ENCODE measurements at regions not wholly inside any gene's neighbourhood (a gene's known extent, or its start where the extent isn't known, plus 50 kb on each side); places are given as distances from the start of the nearest gene placed in this dataset.

DNA sequence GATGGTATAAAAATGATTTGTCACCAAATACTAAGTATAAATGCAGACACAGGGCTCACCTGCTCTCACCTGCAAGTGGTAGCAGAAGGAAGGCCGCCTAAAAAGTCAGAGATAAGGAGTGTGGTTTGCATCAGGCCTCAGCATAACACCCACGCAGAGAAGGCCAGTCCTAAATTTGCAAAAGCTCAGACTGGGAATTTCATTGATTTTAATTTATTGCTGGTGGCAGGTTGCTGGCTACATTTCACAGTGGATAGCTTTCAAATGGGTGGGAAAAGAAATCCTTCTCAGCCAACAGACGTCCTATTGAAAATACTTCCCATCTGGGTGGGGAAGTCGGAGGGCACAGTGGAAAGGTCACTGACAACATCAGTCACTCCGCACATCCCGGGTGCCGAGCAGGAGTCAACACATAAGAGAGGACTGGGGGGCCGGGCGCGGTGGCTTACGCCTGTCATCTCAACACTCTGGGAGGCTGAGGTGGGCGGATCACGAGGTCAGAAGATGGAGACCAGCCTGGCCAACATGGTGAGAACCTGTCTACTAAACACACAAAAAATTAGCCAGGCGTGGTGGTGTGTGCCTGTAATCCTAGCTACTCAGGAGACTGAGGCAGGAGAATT lies 561.8 kb upstream of the MKI67 start:
- Histone ChIP-seq H3K36me3 (ENCODE audit: insufficient read depth in 1 of 2, low read depth in 1 of 2) (no peaks in the 10 kb centered on the region), H3K27ac (no peak overlapping the region), H3K9me3 (no peaks in the 10 kb centered on the region), H3K27me3 (ENCODE audit: insufficient read depth in 3 of 3, low read length in 2 of 3) (no peaks in the 10 kb centered on the region), H3K4me3 (no peak overlapping the region), H3K4me1 (no peaks in the 10 kb centered on the region)
- intact Hi-C loops (cut with DNase I) = no loop called here
- TF ChIP-seq, protein P1, sequence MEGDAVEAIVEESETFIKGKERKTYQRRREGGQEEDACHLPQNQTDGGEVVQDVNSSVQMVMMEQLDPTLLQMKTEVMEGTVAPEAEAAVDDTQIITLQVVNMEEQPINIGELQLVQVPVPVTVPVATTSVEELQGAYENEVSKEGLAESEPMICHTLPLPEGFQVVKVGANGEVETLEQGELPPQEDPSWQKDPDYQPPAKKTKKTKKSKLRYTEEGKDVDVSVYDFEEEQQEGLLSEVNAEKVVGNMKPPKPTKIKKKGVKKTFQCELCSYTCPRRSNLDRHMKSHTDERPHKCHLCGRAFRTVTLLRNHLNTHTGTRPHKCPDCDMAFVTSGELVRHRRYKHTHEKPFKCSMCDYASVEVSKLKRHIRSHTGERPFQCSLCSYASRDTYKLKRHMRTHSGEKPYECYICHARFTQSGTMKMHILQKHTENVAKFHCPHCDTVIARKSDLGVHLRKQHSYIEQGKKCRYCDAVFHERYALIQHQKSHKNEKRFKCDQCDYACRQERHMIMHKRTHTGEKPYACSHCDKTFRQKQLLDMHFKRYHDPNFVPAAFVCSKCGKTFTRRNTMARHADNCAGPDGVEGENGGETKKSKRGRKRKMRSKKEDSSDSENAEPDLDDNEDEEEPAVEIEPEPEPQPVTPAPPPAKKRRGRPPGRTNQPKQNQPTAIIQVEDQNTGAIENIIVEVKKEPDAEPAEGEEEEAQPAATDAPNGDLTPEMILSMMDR (IDR thresholded peaks at IDR 0.05) = no peak
- DNase-seq (no peak), ATAC-seq (no peak)
- 86 to 90% (median 89%) methylated on average over 14 of the region's 14 CpGs for WGBS, 3 donors

DNA sequence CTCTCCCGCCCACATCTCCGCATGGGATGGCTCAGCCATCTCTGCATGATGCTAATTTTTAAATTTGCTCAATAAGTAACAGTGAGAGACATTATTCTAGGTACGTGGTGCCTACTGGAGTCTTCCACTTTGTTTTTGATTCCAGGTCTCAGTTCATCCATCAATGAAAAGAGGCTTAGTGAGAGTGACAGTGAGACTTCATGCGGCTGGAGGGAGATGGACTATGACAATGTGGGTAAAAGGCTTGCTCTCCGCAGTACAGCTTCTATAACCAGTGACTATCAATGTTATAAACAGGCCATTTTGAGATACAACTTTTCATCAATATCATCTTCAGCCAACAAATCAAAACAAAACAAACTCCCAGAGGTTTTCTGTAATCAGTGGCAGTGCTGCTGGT lies 563.4 kb upstream of the MKI67 start:
- TF ChIP-seq, protein P1 (IDR thresholded peaks at IDR 0.05) = no peak
- Histone ChIP-seq H3K36me3 (ENCODE audit: insufficient read depth in 1 of 2, low read depth in 1 of 2) (no peaks in the 10 kb centered on the region), H3K4me1 (no peaks in the 10 kb centered on the region), H3K27ac (no peak overlapping the region), H3K9me3 (no peaks in the 10 kb centered on the region), H3K4me3 (no peak overlapping the region), H3K27me3 (ENCODE audit: insufficient read depth in 3 of 3, low read length in 2 of 3) (no peaks in the 10 kb centered on the region)
- no peak for DNase-seq
- 83 to 92% (median 86%) methylated on average over 5 of the region's 5 CpGs for WGBS, 3 donors
- intact Hi-C loops (cut with DNase I) = no loop called here
- ATAC-seq = no peak

DNA sequence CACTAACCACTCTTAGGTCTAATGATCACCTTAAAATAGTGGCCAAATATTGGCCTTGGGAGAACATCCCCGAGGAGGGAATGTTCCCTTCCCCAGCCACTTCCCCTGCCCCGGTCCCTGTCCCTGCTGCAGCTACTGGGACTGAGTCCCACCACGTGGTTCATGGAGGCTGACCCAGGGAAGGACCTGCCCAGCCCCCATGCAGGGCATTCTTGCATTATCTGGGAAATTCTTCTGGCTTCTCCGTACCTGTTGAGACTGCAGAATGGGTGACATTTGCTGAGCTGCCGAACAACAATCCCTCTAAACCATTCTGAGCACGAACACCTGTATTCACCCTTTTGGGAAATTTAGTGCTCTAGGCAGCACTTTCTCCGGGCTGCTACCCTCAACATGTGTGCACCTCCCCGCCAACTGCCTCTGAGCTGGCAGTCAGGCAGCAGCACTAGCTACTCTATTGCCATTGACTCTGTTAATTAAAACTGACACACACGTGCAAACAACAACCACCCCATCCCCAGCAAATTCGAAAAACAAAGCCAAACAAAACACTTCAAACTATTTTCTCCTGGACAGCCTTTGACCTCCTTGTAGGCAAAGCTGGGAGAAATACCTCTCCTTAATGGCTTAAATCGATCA lies 567.4 kb upstream of the MKI67 start:
- intact Hi-C loops (cut with DNase I) = no loop called here
- DNase-seq (no peak), ATAC-seq (no peak)
- TF ChIP-seq, protein P1 (IDR thresholded peaks at IDR 0.05) = no peak
- Histone ChIP-seq H3K27ac (no peak overlapping the region), H3K4me1 (no peaks in the 10 kb centered on the region), H3K27me3 (ENCODE audit: insufficient read depth in 3 of 3, low read length in 2 of 3) (no peaks in the 10 kb centered on the region), H3K9me3 (no peaks in the 10 kb centered on the region), H3K36me3 (ENCODE audit: insufficient read depth in 1 of 2, low read depth in 1 of 2) (no peaks in the 10 kb centered on the region), H3K4me3 (no peak overlapping the region)
- WGBS, 3 donors = 68 to 77% (median 75%) methylated on average over 11 of the region's 11 CpGs

DNA sequence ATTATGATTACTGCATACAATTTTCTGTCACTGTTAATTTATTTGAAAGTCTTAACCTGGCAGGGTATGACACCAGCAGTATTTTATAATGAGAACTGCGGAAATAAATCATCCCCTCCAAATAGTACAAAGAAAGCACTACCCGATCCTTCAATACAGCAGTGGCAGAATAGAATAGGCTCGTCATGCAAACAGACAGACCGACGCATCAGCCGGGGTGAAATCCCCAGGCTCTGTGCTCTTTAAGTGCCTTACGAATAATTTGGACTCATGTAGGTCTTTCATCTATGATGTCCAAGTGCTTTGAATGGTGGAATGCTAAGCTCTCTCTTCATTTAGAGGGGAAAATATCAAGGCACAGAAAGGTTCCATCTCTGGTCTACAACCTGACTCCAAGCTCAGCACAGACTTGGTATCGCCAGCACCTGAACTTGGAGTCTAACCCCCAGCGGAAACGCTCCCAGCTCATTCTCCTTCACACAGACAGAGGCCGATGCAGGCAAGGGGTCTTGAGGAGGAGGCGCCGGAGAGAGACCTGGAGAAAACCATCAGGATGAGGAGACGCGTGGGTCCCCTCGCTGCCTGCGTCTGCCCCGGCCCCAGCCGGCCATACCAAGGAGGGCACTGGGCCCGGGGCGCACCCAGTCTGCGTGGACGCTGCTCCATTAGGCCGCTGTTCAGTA lies 568.1 kb upstream of the MKI67 start:
- no peak for ATAC-seq
- DNase-seq = no peak
- Histone ChIP-seq H3K27ac (no peak overlapping the region), H3K4me1 (no peaks in the 10 kb centered on the region), H3K4me3 (no peak overlapping the region), H3K36me3 (ENCODE audit: insufficient read depth in 1 of 2, low read depth in 1 of 2) (no peaks in the 10 kb centered on the region), H3K9me3 (no peaks in the 10 kb centered on the region), H3K27me3 (ENCODE audit: insufficient read depth in 3 of 3, low read length in 2 of 3) (no peaks in the 10 kb centered on the region)
- intact Hi-C loops (cut with DNase I) = no loop called here
- 93 to 95% (median 93%) methylated on average over 24 of the region's 24 CpGs for WGBS, 3 donors
- TF ChIP-seq, protein P1 (IDR thresholded peaks at IDR 0.05) = no peak
